CD4-positive, alpha-beta T cell treated with Interleukin-17A for 4 hours (primary cell): ENCODE measurements at regions not wholly inside any gene's neighbourhood (a gene's known extent, or its start where the extent isn't known, plus 50 kb on each side); places are given as distances from the start of the nearest gene placed in this dataset.

Source experiments
- DNase-seq: peaks from one replicate; pipeline ENCODE4 v3.0.0-alpha.2; 2020; ENCODE audit warnings: mixed read lengths

- DNase-seq: no peak
These were observed 135.4 kb upstream of the NKX1-1 start for GRCh38 chr4:1541449-1542225.

- DNase-seq: no peak
These were observed 134.5 kb upstream of the NKX1-1 start for GRCh38 chr4:1540601-1541375.

- no peak for DNase-seq
These were observed 133.8 kb upstream of the NKX1-1 start for GRCh38 chr4:1539859-1540600.

GRCh38 chr4:1538941-1539772 lies 132.9 kb upstream of the NKX1-1 start:
- no peak for DNase-seq

DNA sequence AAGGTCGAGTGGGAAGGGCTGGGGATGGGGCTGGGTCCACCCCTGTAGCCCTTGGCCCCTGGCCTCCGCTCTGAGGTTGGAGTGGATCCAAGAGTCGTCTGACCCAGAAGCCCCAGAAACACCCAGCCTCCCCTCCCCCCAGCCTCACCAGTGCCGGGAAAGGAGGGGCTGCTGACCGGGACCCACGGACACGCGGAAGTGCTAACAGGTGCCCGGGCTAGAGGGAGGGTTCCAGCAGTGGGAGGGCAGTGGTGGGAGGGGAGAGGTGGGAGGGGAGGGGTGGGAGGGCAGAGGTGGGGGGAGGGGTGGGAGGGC lies 131.8 kb upstream of the NKX1-1 start:
- no peak for DNase-seq

- no peak for DNase-seq
These were observed 131.3 kb upstream of the NKX1-1 start for GRCh38 chr4:1537410-1538095.

GRCh38 chr4:1536579-1537409 lies 130.6 kb upstream of the NKX1-1 start:
- no peak for DNase-seq

- no peak for DNase-seq
These were observed 129.8 kb upstream of the NKX1-1 start for GRCh38 chr4:1535926-1536578.

GRCh38 chr4:1534876-1535526 lies 128.8 kb upstream of the NKX1-1 start:
- DNase-seq: no peak

GRCh38 chr4:1534095-1534872 lies 128.0 kb upstream of the NKX1-1 start:
- DNase-seq: no peak

DNA sequence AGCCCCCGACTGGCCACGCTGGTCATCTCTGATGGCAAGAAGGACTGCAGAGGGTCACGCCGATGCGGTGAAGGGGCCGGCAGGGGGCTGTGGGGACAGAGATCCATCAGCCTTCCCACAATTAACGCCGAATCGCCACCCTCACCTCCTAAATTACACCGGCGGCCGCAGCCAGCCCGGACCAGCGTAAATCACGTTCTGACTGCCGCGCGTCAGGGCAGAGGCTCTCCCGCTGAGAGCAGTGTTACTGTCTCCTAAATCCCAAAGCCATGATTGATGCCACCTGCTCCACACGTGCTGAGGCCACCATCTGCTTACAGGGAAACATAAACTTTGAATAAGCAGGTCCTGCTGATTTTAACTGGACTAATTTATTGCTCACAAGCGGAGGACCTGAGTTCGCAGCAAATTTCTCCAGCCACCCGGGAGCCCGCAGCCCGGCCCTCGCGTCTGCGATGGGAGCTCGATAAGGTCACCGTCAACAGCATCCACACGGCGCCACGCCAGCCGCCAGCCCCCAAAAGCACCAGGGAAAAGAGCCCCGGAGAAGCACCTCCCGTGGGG lies 127.3 kb upstream of the NKX1-1 start:
- DNase-seq: no peak

GRCh38 chr4:1532549-1533395 lies 126.5 kb upstream of the NKX1-1 start:
- no peak for DNase-seq

DNA sequence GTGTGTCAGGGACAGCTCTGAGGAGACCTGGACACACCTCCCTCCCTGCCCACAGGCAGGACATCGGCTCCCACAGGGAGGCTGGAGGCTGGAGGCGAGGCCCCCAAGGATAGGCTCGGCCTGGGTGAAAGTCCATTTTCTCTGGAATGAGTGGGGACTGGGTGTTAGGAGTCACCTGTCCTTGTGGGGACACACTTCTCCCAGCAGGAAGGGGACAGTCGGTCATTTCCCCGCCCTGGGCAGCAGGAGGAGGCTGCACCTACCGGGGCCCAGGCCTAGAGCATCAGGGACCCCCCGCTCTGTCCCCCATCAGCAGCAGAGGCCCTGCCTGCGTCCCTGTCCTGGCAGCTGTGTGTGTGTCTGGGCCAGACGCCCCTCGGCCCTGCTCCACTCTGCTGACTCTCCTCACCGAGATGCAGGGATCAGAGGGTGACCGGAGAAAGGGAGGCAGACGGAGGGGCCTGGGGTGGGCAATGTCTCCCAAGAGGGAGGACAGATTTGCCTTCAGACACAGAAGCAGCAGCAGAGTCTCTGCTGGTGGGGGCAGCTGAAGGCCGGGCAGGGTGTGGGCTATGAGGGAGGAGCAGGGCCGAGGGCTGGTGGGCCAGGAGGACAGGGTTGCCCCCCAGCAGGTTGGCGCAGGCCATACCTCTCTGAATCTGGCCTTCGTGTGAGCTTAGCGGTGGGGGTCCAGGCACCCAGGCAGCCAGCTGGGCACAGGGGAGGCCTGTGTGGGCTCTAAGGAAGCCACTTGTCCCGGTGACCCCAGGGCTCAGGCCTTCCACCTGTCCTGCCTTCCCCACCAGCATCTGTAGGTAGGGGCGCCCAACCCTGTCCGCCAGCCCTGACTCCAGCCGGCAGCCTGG lies 125.7 kb upstream of the NKX1-1 start:
- no peak for DNase-seq

DNA sequence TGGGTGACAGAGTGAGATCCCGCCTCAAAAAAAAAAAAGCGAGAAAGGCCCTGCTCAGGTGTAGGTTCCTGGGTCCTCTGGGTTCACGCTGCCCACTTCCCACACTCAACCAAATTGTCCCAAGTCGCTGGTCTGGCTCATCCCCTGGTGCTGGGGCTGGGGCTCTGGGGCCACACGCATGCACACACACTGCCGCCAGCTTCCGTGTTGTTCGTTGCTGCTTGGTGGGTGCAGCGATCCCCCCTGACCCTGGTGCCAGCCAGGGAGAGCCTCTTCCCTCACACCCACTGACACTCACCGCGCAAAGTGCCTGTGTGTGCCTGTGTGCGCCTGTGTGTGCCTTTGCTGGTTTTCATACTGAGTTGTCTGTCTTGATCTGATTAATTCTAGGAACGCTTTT lies 124.1 kb upstream of the NKX1-1 start:
- no peak for DNase-seq

DNA sequence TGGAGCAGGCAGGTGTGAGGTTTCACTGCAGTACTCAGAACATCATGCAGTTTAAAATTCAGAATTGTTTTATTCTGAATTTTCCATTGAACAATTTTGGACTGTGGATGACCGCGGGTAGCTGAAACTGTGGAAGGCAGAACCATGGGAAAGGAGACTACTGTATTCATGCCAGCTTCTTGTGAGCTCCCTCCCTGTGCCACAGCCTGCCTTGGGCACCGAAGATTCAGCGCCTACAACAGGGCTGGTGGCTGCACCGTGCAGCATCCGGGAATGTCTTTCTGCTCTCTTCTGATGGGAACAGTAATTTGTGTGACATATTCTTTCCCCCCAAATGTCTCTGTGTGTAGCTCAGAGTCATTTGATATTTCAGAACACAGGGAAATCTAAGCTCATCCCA lies 118.5 kb upstream of the NKX1-1 start:
- DNase-seq: no peak

GRCh38 chr4:1523907-1524636 lies 117.8 kb upstream of the NKX1-1 start:
- DNase-seq: no peak
